Uterus (tissue), 3 donors: ENCODE measurements at regions not wholly inside any gene's neighbourhood (a gene's known extent, or its start where the extent isn't known, plus 50 kb on each side); places are given as distances from the start of the nearest gene placed in this dataset.

Experiments used
- DNase-seq, 2 donors: peaks; one replicate each; pipeline ENCODE4 v3.0.0-alpha.2; 2019 to 2020
- H3K27ac ChIP-seq, 2 donors: fragments of 200-600 bp; sonication (generic); 1 replicate in 1 of 2; 2 replicates in 1 of 2; pipeline ENCODE4 v1.5.1; 2016 to 2018
- H3K27me3 ChIP-seq, 2 donors: fragments of 200-600 bp; sonication (generic); one replicate each; pipeline ENCODE4 v1.5.1; 2018 to 2019; ENCODE audit warnings: control low read depth in 1 of 2
- H3K36me3 ChIP-seq, 2 donors: fragments of 200-600 bp; sonication (generic); one replicate each; pipeline ENCODE4 v1.5.1; 2019; ENCODE audit warnings: control low read depth in 1 of 2
- H3K4me1 ChIP-seq, 2 donors: fragments of 200-600 bp; sonication (generic); one replicate each; pipeline ENCODE4 v1.5.1; 2018 to 2019; ENCODE audit warnings: control low read depth in 1 of 2
- H3K4me3 ChIP-seq, 2 donors: fragments of 200-600 bp; sonication (generic); 1 replicate in 1 of 2; 2 replicates in 1 of 2; pipeline ENCODE4 v1.5.1; 2018 to 2019; ENCODE audit warnings: mild to moderate bottlenecking in 1 of 2
- H3K9me3 ChIP-seq, 2 donors: fragments of 200-600 bp; sonication (generic); one replicate each; pipeline ENCODE4 v1.5.1; 2019; ENCODE audit warnings: control low read depth in 1 of 2
- POLR2A ChIP-seq, 2 donors: fragments of 450-650 bp; IDR thresholded peaks; one replicate each; pipeline ENCODE4 v1.6.1; 2016; ENCODE audit warnings: antibody characterized with exemption in 2 of 2, mild to moderate bottlenecking in 1 of 2, moderate library complexity in 1 of 2
- intact Hi-C: fragments of 100-400 bp; cut with DNase I; formaldehyde crosslinking; loops from one replicate; pipeline ENCODE4 v1.15.1; 2023; ENCODE audit warnings: low total_unique reads
- TF ChIP-seq, protein P1 (sequence below), 4 experiments: fragments of 200-600 bp in 2 of 4; fragments of 450-650 bp in 2 of 4; sonication (generic) in 2 of 4; IDR thresholded peaks; one replicate each; pipeline ENCODE4 v1.5.1; 2016 to 2019; ENCODE audit warnings: antibody characterized with exemption in 4 of 4, mild to moderate bottlenecking in 2 of 4, moderate library complexity in 1 of 4
- donor health status: DM: yes; HTN: yes; CAD: no.

DNA sequence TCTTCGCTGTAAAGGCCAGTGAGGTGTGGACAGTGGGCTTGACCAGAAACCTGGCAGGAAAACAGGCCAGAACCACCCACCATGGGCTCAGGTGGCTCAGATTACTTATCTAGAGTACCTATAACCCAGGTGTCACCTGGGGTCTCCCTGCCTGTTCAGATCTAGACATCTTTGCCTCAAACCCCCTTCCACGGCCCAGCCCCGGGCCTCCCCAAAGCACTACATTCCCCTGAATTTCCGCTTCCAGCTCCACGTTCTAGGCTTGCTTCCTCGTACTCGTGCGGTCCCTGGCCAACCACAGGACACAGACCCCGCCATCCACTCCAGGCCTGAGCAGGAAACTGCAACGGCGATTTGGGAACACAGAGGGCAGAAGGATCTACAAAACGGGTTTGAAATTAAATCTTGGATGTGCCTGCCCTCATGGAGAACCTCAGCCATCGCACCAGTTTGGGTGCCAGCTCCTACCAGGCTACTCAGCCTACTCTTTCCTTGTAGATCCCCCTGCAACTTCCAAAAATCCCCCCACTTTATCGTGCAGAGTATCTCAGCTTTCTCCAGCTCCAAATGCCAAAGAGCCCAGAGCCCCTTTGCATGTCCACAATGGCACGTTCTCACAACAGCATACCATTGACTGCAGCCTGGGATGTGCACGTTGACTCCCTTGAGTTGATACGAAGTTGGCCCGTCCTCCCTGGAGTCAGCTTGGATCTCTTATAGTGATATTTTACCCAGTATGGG is 62.7 kb upstream of the CACUL1 start:
- intact Hi-C loops, result no loop called here
- H3K27ac ChIP-seq, result no peak overlapping the region
- no peaks in the 10 kb centered on the region for H3K4me1 ChIP-seq
- no peaks in the 10 kb centered on the region for H3K36me3 ChIP-seq
- H3K27me3 ChIP-seq, result no peaks in the 10 kb centered on the region
- TF ChIP-seq POLR2A (IDR thresholded peaks at IDR 0.05), result no peak
- TF ChIP-seq, protein P1, sequence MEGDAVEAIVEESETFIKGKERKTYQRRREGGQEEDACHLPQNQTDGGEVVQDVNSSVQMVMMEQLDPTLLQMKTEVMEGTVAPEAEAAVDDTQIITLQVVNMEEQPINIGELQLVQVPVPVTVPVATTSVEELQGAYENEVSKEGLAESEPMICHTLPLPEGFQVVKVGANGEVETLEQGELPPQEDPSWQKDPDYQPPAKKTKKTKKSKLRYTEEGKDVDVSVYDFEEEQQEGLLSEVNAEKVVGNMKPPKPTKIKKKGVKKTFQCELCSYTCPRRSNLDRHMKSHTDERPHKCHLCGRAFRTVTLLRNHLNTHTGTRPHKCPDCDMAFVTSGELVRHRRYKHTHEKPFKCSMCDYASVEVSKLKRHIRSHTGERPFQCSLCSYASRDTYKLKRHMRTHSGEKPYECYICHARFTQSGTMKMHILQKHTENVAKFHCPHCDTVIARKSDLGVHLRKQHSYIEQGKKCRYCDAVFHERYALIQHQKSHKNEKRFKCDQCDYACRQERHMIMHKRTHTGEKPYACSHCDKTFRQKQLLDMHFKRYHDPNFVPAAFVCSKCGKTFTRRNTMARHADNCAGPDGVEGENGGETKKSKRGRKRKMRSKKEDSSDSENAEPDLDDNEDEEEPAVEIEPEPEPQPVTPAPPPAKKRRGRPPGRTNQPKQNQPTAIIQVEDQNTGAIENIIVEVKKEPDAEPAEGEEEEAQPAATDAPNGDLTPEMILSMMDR (IDR thresholded peaks at IDR 0.05), result no peak
- H3K4me3 ChIP-seq, result no peak overlapping the region
- no peak for DNase-seq
- H3K9me3 ChIP-seq, result no peaks in the 10 kb centered on the region

DNA sequence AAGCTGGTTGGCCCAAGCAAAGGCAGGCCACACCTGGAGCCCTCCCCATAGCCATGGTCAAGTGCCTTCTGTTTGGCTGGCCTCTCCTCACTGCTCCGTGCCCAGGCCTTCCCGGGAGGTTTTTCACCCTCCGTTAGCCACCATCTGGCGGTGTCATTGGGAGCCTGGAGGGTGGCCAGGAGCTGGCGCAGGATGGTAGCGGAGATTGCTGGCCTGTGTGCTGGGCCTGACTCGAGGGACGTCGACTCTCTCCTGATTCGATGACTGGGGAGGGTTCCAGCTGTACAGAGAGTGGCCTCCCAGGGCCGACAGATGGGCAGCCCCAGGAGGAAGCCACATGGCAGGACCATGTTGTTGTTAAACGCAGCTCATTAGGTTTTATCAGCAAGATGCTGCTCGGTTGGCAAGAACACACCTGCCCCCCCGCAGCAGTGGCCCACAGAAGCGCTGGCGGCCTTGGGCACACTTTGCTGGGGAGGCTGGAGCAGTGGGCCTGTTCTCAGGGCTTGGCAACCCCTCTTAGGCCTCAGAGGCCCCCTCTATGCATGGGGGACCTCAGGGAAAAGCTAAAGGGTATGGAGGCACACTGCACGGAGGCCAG is 64.0 kb upstream of the CACUL1 start:
- H3K4me3 ChIP-seq, result no peak overlapping the region
- H3K9me3 ChIP-seq, result no peaks in the 10 kb centered on the region
- H3K27me3 ChIP-seq, result no peaks in the 10 kb centered on the region
- TF ChIP-seq, protein P1 (IDR thresholded peaks at IDR 0.05), result no peak
- TF ChIP-seq POLR2A (IDR thresholded peaks at IDR 0.05), result no peak
- no peak overlapping the region for H3K27ac ChIP-seq
- no peak for DNase-seq
- H3K4me1 ChIP-seq, result no peaks in the 10 kb centered on the region
- intact Hi-C loops, result no loop called here
- H3K36me3 ChIP-seq, result no peaks in the 10 kb centered on the region

DNA sequence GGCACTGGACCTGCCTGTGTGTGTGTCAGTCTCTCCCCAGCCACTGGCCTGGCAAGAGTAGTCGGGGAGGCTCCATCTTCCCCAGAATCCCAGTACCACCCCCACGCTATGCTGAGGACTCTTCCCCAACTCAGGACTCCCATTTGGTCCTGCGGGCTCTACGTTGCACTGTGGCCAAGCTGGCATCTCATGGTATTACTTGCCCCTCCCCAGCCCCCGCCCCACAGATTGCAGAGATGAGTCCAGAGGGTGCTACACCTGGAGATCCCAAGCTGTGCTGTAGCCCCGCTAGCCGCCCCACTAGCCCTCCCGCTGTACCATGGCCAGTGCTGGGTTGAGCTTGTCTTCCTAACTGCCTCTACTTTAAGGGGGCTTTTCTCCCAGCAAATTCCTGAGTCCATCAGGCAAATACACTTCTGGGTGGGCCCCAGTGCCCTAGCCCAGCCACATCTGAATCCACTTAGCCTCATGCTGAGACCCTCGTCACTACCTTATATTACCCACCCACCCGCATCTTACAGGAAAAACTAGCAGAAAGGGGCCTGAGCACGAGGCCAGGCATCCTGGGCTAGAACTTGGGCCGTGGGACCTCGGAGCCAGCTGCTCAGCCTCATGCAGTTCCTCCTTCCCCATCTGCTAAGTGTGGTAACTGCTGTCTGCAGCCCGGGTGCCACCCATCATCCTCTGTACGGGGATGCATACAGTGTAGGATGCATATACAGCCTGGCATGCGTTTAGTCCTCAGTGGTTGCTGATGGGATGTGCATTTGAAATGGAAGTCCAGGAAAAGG is 65.8 kb upstream of the CACUL1 start:
- intact Hi-C loops, result no loop called here
- Histone ChIP-seq H3K36me3 (no peaks in the 10 kb centered on the region), H3K4me3 (no peak overlapping the region), H3K9me3 (no peaks in the 10 kb centered on the region), H3K27ac (no peak overlapping the region), H3K27me3 (no peaks in the 10 kb centered on the region), H3K4me1 (no peaks in the 10 kb centered on the region)
- no peak for DNase-seq
- TF ChIP-seq, protein P1 (IDR thresholded peaks at IDR 0.05), result no peak
- no peak for TF ChIP-seq POLR2A (IDR thresholded peaks at IDR 0.05)

DNA sequence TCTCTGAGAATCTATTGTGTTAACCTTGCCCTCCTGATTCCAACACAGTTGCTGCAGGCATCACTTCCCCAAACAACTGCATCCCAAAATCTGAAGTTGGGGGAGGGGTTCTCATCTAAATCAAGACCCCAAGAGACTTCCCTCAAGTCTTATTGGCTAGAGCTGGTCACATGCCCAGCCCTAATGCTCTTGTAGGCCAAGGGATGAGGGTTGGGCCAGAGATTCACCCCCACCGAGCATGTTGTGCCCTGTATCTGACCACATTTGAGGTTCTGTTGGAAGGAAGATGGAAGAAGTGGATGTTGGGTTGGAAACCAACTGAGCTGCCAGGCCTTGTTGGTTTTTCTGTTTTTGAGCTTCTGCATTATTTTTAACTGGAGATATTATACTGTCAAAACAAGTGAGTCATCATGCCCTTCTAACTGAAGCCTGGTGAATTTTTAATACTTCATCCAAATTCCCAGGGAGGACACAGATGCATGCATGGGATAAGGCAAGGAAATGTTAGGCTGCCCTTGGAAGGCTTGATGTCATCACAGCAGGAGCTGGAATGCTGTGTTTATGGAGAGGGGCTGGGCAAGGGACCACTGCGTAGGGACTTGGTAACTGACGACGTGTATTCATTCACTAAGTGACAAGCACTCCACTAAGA is 68.6 kb upstream of the CACUL1 start:
- H3K36me3 ChIP-seq, result no peaks in the 10 kb centered on the region
- H3K27ac ChIP-seq, result peak overlapping the region; percentile 38 to 52
- H3K9me3 ChIP-seq, result no peaks in the 10 kb centered on the region
- intact Hi-C loops, result no loop called here
- no peak for DNase-seq
- H3K4me3 ChIP-seq, result no peak overlapping the region
- TF ChIP-seq POLR2A (IDR thresholded peaks at IDR 0.05), result no peak
- TF ChIP-seq, protein P1 (IDR thresholded peaks at IDR 0.05), result no peak
- H3K27me3 ChIP-seq, result no peaks in the 10 kb centered on the region
- H3K4me1 ChIP-seq, result no peaks in the 10 kb centered on the region
